Hepatocyte (in vitro differentiated cells): ENCODE measurements at regions not wholly inside any gene's neighbourhood (a gene's known extent, or its start where the extent isn't known, plus 50 kb on each side); places are given as distances from the start of the nearest gene placed in this dataset.

Experiments
- DNase-seq: peaks from one replicate; pipeline ENCODE4 v3.0.0-alpha.2; 2016; ENCODE audit warnings: low spot score
- H2AFZ ChIP-seq: fragments of 200-600 bp; sonication (generic); 2 replicates; pipeline ENCODE4 v1.6.0; 2016; ENCODE audit warnings: antibody characterized with exemption, mild to moderate bottlenecking
- H3K27ac ChIP-seq: fragments of 200-600 bp; sonication (generic); 2 replicates; pipeline ENCODE4 v1.5.1; 2016; ENCODE audit warnings: mild to moderate bottlenecking
- H3K27me3 ChIP-seq: fragments of 200-600 bp; sonication (generic); 2 replicates; pipeline ENCODE4 v1.6.1; 2016
- H3K36me3 ChIP-seq: fragments of 200-600 bp; sonication (generic); replicated peaks from 2 replicates; pipeline ENCODE4 v1.5.1; 2016; ENCODE audit warnings: low read depth; ENCODE audit not compliant: insufficient read depth
- H3K4me1 ChIP-seq: fragments of 200-600 bp; sonication (generic); 2 replicates; pipeline ENCODE4 v1.5.1; 2016; ENCODE audit warnings: mild to moderate bottlenecking, moderate library complexity; ENCODE audit not compliant: insufficient read depth
- H3K4me2 ChIP-seq: fragments of 200-600 bp; sonication (generic); 2 replicates; pipeline ENCODE4 v1.6.0; 2016
- H3K4me3 ChIP-seq: fragments of 200-600 bp; sonication (generic); 2 replicates; pipeline ENCODE4 v1.5.1; 2016; ENCODE audit warnings: mild to moderate bottlenecking
- H3K79me2 ChIP-seq: fragments of 200-600 bp; sonication (generic); 2 replicates; pipeline ENCODE4 v1.6.0; 2017; ENCODE audit warnings: mild to moderate bottlenecking
- H3K9me2 ChIP-seq: fragments of 200-600 bp; sonication (generic); replicated peaks from 2 replicates; pipeline ENCODE4 v1.6.0; 2017; ENCODE audit warnings: mild to moderate bottlenecking; ENCODE audit not compliant: insufficient read depth
- H3K9me3 ChIP-seq: fragments of 200-600 bp; sonication (generic); 2 replicates; pipeline ENCODE4 v1.5.1; 2016; ENCODE audit warnings: low read depth, mild to moderate bottlenecking
- H4K20me1 ChIP-seq: fragments of 200-600 bp; sonication (generic); 2 replicates; pipeline ENCODE4 v1.6.0; 2016; ENCODE audit warnings: mild to moderate bottlenecking; ENCODE audit not compliant: insufficient read depth, poor library complexity, severe bottlenecking
- CTCF ChIP-seq: fragments of 200-600 bp; sonication (generic); IDR thresholded peaks from 2 replicates; pipeline ENCODE4 v1.5.1; 2016; ENCODE audit warnings: antibody characterized with exemption, mild to moderate bottlenecking; ENCODE audit not compliant: poor library complexity
- EZH2 ChIP-seq: fragments of 200-600 bp; sonication (generic); IDR thresholded peaks from 2 replicates; pipeline ENCODE4 v1.6.1; 2016; ENCODE audit warnings: antibody characterized with exemption, mild to moderate bottlenecking, borderline replicate concordance
- EZH2phosphoT487 ChIP-seq: fragments of 200-600 bp; sonication (generic); IDR thresholded peaks from one replicate; pipeline ENCODE4 v1.6.1; 2018; ENCODE audit warnings: antibody characterized with exemption, mild to moderate bottlenecking, low read depth, moderate library complexity; ENCODE audit not compliant: unreplicated experiment, severe bottlenecking
- WGBS: methylation state at CpG from one replicate; pipeline ENCODE4 v1.1.6; 2016; ENCODE audit warnings: low lambda C conversion rate; ENCODE audit errors: missing lambda C conversion rate; 5-methylcytosine and 5-hydroxymethylcytosine counted together

DNA sequence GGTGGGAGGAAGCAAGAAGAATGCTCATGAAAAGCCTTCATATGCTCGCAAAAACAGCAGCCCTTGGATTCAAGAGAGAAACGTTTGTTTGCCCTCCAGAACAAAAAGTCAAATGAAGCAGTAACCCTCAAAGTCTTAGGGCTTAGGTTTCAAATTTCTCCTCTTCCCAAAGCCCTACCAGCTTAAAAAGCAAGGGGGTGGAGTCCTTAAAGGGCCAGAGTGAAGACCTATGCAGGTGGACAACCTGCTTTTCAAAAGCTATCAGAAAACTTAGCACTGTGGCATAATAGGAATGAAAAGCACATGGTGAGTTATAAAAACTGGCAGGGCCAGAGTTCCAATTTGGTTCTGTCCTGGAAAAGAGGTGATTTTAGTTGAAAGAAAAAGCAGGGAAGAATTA lies 253.3 kb downstream of the NAP1L3 start:
- no peaks in the 10 kb centered on the region for H3K36me3 ChIP-seq
- H2AFZ ChIP-seq: no peak overlapping the region
- H4K20me1 ChIP-seq: no peaks in the 10 kb centered on the region
- WGBS: 37% methylated on average over 2 of the region's 2 CpGs
- H3K9me2 ChIP-seq: no peaks in the 10 kb centered on the region
- no peaks in the 10 kb centered on the region for H3K27me3 ChIP-seq
- no peak overlapping the region for H3K4me3 ChIP-seq
- H3K79me2 ChIP-seq: no peaks in the 10 kb centered on the region
- no peak overlapping the region for H3K27ac ChIP-seq
- H3K4me1 ChIP-seq: peaks cover 4% of the 10 kb centered on the region
- DNase-seq: no peak
- no peak overlapping the region for H3K4me2 ChIP-seq
- no peak for TF ChIP-seq EZH2phosphoT487
- no peak for TF ChIP-seq CTCF
- no peak for TF ChIP-seq EZH2
- H3K9me3 ChIP-seq: no peaks in the 10 kb centered on the region

- no peak overlapping the region for H3K4me3 ChIP-seq
- H2AFZ ChIP-seq: no peak overlapping the region
- H3K4me1 ChIP-seq: peaks cover 4% of the 10 kb centered on the region
- no peaks in the 10 kb centered on the region for H3K27me3 ChIP-seq
- no peaks in the 10 kb centered on the region for H3K9me3 ChIP-seq
- no peak for DNase-seq
- 44% methylated on average over 1 of the region's 1 CpG for WGBS
- TF ChIP-seq EZH2phosphoT487 (no peak), EZH2 (no peak), CTCF (no peak)
- H3K9me2 ChIP-seq: no peaks in the 10 kb centered on the region
- no peak overlapping the region for H3K27ac ChIP-seq
- H4K20me1 ChIP-seq: no peaks in the 10 kb centered on the region
- no peak overlapping the region for H3K4me2 ChIP-seq
- H3K79me2 ChIP-seq: no peaks in the 10 kb centered on the region
- no peaks in the 10 kb centered on the region for H3K36me3 ChIP-seq
These were observed 253.7 kb downstream of the NAP1L3 start for GRCh38 chrX:93419642-93420041.

DNA sequence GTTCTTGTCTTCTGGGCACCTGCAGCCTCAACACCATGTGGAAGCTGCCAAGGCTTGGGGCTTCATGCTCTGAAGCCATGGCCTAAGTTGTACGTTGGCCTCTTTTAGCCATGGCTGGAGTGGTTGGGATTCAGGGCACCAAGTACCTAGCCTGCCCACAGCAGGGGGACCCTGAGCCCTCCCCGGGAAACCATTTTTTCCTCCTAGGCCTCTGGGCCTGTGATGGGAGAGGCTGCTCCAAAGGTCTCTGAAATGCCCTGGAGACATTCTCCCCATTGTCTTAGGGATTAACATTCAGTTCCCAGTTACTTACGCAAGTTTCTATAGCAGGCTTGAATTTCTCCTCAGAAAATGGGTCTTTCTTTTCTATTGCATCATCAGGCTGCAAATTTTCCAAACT lies 269.3 kb downstream of the NAP1L3 start:
- Histone ChIP-seq H3K79me2 (no peaks in the 10 kb centered on the region), H3K36me3 (no peaks in the 10 kb centered on the region), H4K20me1 (no peaks in the 10 kb centered on the region), H3K27me3 (no peaks in the 10 kb centered on the region), H3K27ac (no peak overlapping the region), H3K9me2 (no peaks in the 10 kb centered on the region), H3K4me3 (no peak overlapping the region), H2AFZ (no peak overlapping the region), H3K4me1 (no peaks in the 10 kb centered on the region), H3K4me2 (no peak overlapping the region), H3K9me3 (no peaks in the 10 kb centered on the region)
- 88% methylated on average over 3 of the region's 3 CpGs for WGBS
- DNase-seq: no peak
- no peak for TF ChIP-seq EZH2

GRCh38 chrX:93354651-93355050 lies 318.7 kb downstream of the NAP1L3 start:
- Histone ChIP-seq H3K9me2 (no peaks in the 10 kb centered on the region), H3K27ac (no peak overlapping the region), H3K36me3 (no peaks in the 10 kb centered on the region), H3K9me3 (no peaks in the 10 kb centered on the region), H3K4me3 (no peak overlapping the region), H3K79me2 (no peaks in the 10 kb centered on the region), H3K4me1 (no peaks in the 10 kb centered on the region), H2AFZ (no peak overlapping the region), H4K20me1 (no peaks in the 10 kb centered on the region), H3K27me3 (no peaks in the 10 kb centered on the region), H3K4me2 (peak overlapping the region; percentile 15)
- WGBS: 43% methylated on average over 7 of the region's 7 CpGs
- DNase-seq: no peak
- TF ChIP-seq EZH2 (no peak), CTCF (no peak), EZH2phosphoT487 (no peak)
